ENCODE measurements at regions not wholly inside any gene's neighbourhood (a gene's known extent, or its start where the extent isn't known, plus 50 kb on each side); places are given as distances from the start of the nearest gene placed in this dataset.
"Not testable (repeated sequence)": the region's sequence is repeated elsewhere in the genome, so short reads cannot be mapped to it uniquely, and the experiment has no call there.

DNA sequence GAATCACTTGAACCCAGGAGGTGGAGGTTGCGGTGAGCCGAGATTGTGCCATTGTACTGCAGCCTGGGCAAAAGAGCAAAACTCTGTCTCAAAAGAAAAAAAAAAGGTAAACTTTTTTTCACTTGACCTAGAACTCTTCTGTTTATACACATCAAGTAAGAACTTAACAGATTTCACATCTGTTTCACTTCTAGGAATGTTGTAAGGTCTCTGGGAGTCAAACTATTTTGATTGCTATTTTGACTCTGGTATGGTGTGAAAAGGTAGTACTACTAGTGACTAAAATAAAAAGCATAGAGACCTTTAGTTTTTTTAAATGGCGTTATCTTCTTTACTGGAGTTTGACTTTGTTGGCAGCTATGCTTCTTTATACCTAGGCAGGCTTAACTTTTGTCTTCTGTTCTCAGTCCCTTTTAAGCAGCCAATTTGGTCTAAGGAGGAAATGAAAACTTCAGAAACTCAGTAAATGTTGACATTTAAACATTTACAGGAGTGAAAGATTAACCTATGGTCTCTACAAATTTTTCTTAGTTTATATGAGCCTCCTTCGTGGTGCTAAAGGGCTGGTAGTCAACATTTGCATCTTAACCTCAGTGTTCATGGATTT lies 84.7 kb downstream of the METTL2B start:
- H3K27me3 Mint-ChIP-seq, H3K9me3 Mint-ChIP-seq, DNase-seq: not testable (repeated sequence)
- Mint-ChIP-seq H3K27ac (peak overlapping the region; percentile 77), H3K36me3 (peaks cover 13 to 14% of the 10 kb centered on the region in 2 donors), H3K4me1 (peaks cover 10 to 31% of the 10 kb centered on the region in 2 donors), H3K4me3 (peak overlapping the region in 1 of 2 donors; percentile 51)
- ATAC-seq (replicated peaks) = peak; percentile 74 to 87

DNA sequence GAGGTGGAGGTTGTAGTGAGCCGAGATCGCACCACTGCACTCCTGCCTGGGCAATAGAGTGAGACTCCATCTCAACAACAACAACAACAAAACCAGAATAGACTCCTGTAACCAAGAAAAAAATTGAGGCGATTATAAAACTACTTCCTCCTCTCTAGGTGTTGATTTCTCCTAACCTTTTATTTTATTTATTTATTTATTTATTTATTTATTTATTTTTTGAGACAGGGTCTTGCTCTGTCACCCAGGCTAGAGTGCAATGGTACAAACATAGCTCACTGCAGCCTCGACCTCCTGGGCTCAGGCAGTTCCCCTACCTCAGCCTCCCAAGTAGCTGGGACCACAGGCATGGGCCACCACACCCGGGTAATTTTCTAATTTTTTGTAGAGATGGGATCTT lies 86.2 kb downstream of the METTL2B start:
- DNase-seq; H3K9me3 Mint-ChIP-seq; H3K4me3 Mint-ChIP-seq; H3K27me3 Mint-ChIP-seq; ATAC-seq (replicated peaks); H3K27ac Mint-ChIP-seq: not testable (repeated sequence)
- Mint-ChIP-seq H3K36me3 (peaks cover 13 to 14% of the 10 kb centered on the region in 2 donors), H3K4me1 (peaks cover 10 to 31% of the 10 kb centered on the region in 2 donors)

DNA sequence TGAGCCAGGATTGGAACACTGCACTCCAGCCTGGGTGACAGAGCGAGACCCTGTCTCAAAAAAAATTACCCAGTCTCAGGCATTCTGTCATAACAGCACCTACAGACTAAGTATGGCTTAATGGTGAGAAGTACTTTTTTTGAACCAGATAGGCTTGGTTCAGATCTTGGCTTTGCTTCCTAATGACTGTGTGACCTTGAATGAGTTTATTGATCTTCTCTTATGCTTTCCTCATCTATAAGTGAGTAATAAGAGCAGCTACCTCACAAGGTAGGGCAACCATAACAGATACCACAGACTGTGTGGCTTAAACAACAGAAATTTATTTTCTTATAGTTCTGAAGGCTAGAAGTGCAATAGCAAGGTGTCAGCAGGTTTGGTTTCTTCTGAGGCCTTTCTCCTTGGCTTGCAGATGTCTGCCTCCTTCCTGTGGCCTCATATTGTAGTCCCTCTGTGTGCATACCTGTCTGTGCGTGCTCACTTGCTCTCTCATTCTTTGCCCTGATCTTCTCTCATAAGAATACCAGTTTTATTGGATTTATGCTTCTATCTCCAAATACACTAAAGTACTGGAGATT lies 87.7 kb downstream of the METTL2B start:
- H3K4me3 Mint-ChIP-seq; DNase-seq; H3K27me3 Mint-ChIP-seq; H3K9me3 Mint-ChIP-seq; ATAC-seq (replicated peaks): not testable (repeated sequence)
- peaks cover 13 to 39% of the 10 kb centered on the region in 2 donors for H3K4me1 Mint-ChIP-seq
- peak overlapping the region; percentile 73 for H3K27ac Mint-ChIP-seq
- H3K36me3 Mint-ChIP-seq = peaks cover 21 to 23% of the 10 kb centered on the region in 2 donors

GRCh38 chr7:128564932-128565864 lies 88.7 kb downstream of the METTL2B start:
- Mint-ChIP-seq H3K36me3 (peaks cover 17 to 23% of the 10 kb centered on the region in 2 donors), H3K4me1 (peaks cover 9 to 33% of the 10 kb centered on the region in 2 donors)
- not testable (repeated sequence) for DNase-seq, H3K27me3 Mint-ChIP-seq, H3K4me3 Mint-ChIP-seq, H3K9me3 Mint-ChIP-seq, H3K27ac Mint-ChIP-seq
- peak; percentile 45 to 54 for ATAC-seq (replicated peaks)

DNA sequence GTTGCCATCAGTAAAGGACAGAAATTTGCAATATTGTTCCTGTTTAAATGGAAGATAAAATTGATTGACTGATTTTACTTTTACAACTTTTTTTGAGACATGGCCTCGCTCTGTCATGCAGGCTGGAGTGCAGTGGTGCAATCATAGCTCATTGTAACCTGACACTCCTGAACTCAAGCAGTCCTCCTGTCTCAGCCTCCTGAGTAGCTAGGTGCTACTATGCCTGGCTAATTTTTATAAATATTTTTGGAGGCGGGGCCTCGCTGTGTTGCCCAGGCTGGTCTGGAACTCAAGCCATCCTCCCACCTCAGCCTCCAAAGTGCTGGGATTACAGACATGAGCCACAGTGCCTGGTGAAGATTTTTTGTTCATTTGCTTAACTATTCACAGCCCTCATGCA lies 96.8 kb upstream of the GARIN1A start:
- ATAC-seq (replicated peaks); H3K27ac Mint-ChIP-seq; H3K4me3 Mint-ChIP-seq; H3K9me3 Mint-ChIP-seq; DNase-seq; H3K36me3 Mint-ChIP-seq; H3K27me3 Mint-ChIP-seq; H3K4me1 Mint-ChIP-seq: not testable (repeated sequence)

DNA sequence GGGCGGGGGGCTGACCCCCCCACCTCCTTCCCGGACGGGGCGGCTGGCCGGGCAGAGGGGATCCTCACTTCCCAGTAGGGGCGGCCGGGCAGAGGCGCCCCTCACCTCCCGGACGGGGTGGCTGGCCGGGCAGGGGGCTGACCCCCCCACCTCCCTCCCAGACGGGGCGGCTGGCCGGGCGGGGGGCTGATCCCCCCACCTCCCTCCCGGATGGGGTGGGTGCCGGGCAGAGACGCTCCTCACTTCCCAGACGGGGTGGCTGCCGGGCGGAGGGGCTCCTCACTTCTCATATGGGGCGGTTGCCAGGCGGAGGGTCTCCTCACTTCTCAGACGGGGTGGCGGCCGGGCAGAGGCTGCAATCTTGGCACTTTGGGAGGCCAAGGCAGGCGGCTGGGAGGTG lies 95.1 kb upstream of the GARIN1A start:
- not testable (repeated sequence) for H3K27me3 Mint-ChIP-seq; H3K36me3 Mint-ChIP-seq; H3K4me3 Mint-ChIP-seq; H3K9me3 Mint-ChIP-seq; H3K4me1 Mint-ChIP-seq; H3K27ac Mint-ChIP-seq; DNase-seq; ATAC-seq (replicated peaks)

- H3K36me3 Mint-ChIP-seq = peaks cover 6 to 16% of the 10 kb centered on the region in 2 donors
- H3K27me3 Mint-ChIP-seq; H3K4me1 Mint-ChIP-seq; H3K27ac Mint-ChIP-seq; H3K4me3 Mint-ChIP-seq; H3K9me3 Mint-ChIP-seq; DNase-seq; ATAC-seq (replicated peaks): not testable (repeated sequence)
These were observed 92.2 kb upstream of the GARIN1A start for GRCh38 chr7:128579843-128580242.

GRCh38 chr7:128581100-128581499 lies 91.0 kb upstream of the GARIN1A start:
- not testable (repeated sequence) for H3K27ac Mint-ChIP-seq; ATAC-seq (replicated peaks); H3K27me3 Mint-ChIP-seq; H3K4me1 Mint-ChIP-seq; DNase-seq; H3K9me3 Mint-ChIP-seq; H3K4me3 Mint-ChIP-seq
- peaks cover 9 to 21% of the 10 kb centered on the region in 2 donors for H3K36me3 Mint-ChIP-seq

DNA sequence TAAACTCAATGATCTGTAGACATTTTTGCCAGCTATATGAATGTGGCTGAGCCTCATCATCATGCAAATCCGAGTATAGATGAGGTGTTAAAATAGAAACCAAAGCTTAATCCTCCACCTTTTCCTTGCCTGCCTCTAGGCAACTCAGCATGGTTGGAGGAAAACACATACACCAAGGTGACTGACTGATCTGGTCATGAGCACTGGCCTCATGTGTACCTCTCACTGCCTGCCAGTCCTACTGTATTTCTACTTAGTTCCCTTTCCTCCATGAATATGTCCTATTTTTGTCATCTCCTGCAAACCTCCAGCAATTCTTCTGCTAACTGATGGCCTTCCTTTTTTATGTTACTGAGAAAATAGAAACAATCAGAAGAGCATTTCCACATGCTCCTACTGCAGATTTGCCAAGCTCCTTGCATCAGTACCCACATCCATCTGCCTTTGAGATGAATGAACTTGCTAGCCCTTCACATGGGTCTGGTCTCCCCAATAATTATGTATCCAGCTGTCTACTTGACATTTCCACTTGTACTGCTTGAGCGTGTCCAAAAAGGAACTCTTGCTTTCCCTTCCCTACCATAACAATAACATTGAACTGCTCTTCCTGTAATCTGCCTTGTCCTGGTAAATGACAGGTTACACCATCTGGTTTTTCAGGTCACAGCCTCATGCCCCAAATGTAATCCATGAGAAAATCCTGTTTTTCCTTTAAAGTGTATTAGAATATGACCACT lies 90.1 kb upstream of the GARIN1A start:
- peak overlapping the region; percentile 32 for H3K27ac Mint-ChIP-seq
- not testable (repeated sequence) for DNase-seq; H3K4me3 Mint-ChIP-seq; ATAC-seq (replicated peaks); H3K4me1 Mint-ChIP-seq; H3K27me3 Mint-ChIP-seq; H3K9me3 Mint-ChIP-seq
- H3K36me3 Mint-ChIP-seq = peaks cover 15 to 29% of the 10 kb centered on the region in 2 donors

GRCh38 chr7:128586715-128587114 lies 85.4 kb upstream of the GARIN1A start:
- peaks cover 16 to 33% of the 10 kb centered on the region in 2 donors for H3K36me3 Mint-ChIP-seq
- H3K9me3 Mint-ChIP-seq; ATAC-seq (replicated peaks); H3K4me1 Mint-ChIP-seq; DNase-seq; H3K4me3 Mint-ChIP-seq; H3K27me3 Mint-ChIP-seq; H3K27ac Mint-ChIP-seq: not testable (repeated sequence)

DNA sequence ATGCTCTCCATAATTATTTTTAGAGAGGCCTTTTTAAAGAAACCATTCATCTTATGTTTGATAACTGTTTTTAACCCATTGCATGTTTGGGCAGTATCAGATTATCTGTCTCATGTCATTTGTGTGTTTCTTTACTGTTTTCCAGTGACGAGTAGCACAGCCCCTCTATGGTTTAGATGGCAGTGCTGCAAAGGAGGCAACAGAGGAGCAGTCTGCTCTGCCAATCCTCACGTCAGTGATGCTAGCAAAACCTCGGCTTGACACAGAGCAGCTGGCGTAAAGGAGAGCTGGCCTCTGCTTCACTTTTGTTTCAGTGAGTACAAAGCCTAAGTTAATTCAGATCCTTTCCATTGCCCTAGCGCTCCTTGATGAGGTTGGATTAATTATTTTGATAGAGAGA lies 80.4 kb upstream of the GARIN1A start:
- Mint-ChIP-seq H3K27me3 (no peaks in the 10 kb centered on the region), H3K36me3 (peaks cover 19 to 29% of the 10 kb centered on the region in 2 donors), H3K9me3 (no peaks in the 10 kb centered on the region), H3K4me1 (peaks cover 0 to 7% of the 10 kb centered on the region in 2 donors), H3K4me3 (no peak overlapping the region), H3K27ac (no peak overlapping the region)
- ATAC-seq (replicated peaks) = no peak
- no peak for DNase-seq

- H3K27ac Mint-ChIP-seq; H3K27me3 Mint-ChIP-seq; H3K4me1 Mint-ChIP-seq; DNase-seq; H3K4me3 Mint-ChIP-seq; H3K9me3 Mint-ChIP-seq; ATAC-seq (replicated peaks): not testable (repeated sequence)
- H3K36me3 Mint-ChIP-seq = peaks cover 22 to 29% of the 10 kb centered on the region in 2 donors
These were observed 79.9 kb upstream of the GARIN1A start for GRCh38 chr7:128592209-128592608.

- H3K4me1 Mint-ChIP-seq; H3K4me3 Mint-ChIP-seq; DNase-seq; ATAC-seq (replicated peaks); H3K9me3 Mint-ChIP-seq; H3K27ac Mint-ChIP-seq; H3K27me3 Mint-ChIP-seq: not testable (repeated sequence)
- H3K36me3 Mint-ChIP-seq = peaks cover 28 to 33% of the 10 kb centered on the region in 2 donors
These were observed 78.0 kb upstream of the GARIN1A start for GRCh38 chr7:128594061-128594460.
